Fibroblast of skin of back (primary cell): ENCODE measurements at regions not wholly inside any gene's neighbourhood (a gene's known extent, or its start where the extent isn't known, plus 50 kb on each side); places are given as distances from the start of the nearest gene placed in this dataset.
"Not testable (repeated sequence)": the region's sequence is repeated elsewhere in the genome, so short reads cannot be mapped to it uniquely, and the experiment has no call there.

Experiments used
- DNase-seq: peaks from one replicate; pipeline ENCODE4 v3.0.0-alpha.2; 2013

DNA sequence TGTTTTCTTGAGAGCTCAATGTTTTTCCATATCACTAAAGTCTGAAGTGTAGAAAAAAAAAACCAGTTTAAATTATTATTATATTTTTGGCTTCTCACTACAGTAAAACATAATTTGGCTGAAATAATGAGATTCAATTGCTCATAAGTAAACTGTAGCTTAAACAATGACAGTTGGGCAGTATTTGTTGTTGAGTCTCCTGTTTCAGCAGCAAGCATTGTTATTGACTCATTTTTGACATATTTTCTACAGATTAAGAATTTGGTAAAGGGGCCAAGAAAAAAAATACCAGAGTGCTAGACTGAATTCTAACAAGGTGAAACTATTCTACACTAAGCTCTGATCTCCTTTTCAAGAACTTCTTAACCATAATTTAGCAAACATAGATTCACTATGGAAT lies 2070.4 kb upstream of the CELF4 start:
- DNase-seq, result no peak

DNA sequence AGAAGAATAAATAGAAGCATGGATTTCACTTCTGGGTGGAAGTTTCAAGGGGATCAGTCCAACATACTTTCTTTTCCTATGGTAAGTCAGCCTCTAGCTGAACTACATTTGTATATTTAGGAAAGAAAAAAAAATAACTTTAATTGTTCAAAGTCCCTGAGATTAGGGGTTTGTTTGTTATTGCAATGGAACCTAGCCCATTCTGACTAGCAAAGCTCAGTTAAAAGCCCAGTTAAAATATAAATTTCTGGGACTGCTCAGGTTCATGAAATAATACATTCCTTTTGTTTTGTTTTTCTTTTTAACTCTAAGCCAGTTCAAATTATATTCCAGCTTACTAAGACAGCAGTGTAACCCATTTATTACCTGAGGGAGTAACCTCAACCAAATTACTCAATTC lies 2069.6 kb upstream of the CELF4 start:
- DNase-seq, result no peak

DNA sequence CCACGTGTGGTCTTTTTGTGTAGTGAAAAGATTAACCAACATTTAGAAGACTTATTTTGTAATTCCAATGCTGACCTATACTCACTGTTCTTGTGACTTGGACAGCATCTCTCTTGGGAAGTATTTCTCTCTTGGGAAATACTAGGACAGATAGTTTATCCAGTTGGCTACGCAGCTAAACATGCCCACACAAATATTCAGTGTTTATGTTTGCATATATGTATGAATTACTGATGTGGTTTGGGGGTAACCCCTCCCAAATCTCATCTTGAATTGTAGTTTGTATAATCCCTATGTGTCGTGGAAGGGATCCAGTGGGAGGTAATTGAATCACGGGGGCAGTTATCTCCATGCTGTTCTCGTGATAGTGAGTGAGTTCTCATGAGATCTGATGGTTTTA lies 2062.3 kb upstream of the CELF4 start:
- DNase-seq, result no peak

DNA sequence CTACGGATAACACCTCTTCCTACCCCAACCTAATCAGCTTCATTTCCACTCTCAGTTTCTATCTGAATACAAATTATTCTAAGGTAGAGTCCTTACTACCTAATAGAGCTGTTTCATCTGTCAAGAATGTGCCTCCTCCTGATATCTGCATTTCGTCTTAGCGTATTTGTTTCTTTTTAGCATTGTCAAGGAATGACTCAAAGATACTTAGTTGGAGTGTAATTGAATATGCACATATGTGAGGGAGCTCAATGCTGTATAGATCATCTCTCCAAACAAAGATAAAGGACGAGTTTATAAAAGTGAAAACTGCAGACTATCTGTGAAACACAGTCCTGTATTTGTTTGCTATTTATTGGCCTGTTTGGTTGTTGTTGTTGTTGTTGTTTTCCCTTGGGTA lies 2059.4 kb upstream of the CELF4 start:
- DNase-seq, result peak; percentile 60

DNA sequence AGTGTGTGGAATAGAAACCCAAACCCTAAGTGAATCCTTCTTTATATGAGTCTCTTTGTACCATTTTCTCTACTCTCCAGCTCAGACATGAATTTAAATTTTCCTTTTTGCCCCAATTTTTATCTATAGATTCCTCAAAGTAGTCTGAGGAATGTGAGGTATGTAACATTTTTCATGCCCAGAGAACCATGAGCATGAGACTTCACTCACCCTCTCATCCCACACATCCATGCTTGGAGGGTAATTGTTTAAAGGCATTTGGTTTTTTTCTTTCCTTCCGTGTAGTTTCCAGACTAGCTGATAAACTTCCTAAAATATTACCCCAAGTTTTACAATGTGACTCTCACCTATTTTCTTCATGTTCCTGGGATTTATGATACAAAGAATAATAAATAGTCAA lies 2056.8 kb upstream of the CELF4 start:
- DNase-seq, result peak; percentile 26

DNA sequence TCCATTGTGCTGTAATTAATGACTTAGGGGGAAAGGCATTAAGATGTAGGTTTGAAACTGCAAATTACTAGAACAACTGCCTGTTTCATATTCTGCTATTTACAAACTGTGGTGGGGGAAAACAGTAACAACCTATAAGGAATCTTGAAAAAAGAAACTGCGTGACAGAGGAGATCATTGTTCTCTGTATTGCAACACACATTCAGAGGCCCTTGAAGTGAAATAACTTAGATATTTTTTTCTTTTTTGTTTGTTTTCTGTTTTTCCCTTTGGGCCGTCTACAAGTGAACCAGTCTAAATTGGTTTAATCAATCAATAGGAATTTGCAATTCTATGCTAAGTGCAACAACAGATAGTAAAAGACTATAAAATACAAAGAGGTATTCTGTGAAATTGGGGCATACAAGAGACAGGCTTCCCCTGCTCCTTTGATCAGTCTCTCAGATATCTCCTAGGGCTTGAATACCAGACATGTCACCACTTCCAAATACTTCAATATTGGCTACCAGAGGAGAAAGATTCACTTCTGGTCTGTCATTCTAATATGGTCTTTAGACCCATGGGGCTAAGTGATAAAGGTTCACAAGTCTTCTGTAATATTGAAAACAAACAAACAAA lies 2055.1 kb upstream of the CELF4 start:
- no peak for DNase-seq

DNA sequence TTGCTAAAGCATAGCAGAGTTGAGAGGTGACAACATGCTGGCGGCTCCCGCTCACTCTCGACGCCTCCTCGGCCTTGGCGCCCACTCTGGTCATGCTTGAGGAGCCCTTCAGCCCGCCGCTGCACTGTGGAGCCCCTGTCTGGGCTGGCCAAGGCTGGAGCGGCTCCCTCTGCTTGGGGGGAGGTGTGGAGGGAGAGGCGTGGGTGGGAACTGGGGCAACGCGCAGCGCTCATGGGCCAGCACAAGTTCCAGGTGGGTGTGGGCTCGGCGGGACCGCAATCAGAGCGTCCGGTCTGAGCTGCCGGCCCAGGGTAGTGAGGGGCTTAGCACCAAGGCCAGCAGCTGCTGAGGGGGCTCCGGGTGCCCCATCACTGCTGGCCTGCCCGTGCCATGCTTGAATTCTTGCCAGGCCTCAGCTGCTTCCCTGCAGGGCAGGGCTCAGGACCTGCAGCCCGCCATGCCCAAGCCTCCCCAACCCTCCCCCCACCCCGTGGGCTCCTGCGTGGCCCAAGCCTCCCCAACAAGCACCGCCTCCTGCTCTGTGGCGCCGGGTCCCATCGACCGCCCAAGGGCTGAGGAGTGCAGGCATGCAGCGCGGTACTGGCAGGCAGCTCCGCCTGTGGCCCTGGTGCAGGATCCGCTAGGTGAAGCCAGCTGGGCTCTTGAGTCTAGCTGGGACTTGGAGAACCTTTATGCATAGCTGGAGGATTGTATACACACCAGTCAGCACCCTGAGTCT lies 2052.8 kb upstream of the CELF4 start:
- no peak for DNase-seq

DNA sequence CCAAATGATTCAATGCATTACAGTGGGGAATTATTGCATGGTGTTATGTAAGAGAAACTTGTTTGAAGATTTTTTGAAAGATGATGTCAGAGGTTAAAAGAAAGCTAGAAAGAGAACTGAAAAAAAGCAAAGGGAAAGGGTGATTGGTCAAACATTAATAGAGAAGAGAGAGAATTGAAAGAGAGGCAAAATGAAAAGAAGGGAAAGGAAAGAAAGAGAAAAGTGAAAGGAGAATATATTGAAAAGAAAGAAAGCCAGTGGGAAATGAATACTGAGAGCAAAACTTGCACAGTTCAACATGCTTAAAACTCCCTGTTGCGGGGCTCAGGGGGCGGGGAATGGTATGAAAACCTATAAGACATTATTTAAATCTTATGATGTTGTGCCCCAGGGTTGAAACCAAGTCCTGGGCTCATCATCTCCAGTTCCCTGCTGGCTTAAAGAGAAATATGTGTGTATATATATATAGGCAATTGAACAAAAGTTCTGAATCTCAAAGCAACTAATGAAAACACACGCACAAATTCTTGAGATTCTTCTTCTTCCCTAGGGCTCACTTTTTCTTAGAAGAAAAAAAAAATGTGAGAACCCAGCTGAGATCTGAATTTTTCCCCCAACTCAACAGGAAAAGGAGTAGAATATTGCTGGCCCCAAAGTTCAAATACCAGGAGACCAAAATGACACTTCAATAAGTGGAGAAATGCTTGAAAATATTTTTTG lies 2045.9 kb upstream of the CELF4 start:
- peak; percentile 64 for DNase-seq

DNA sequence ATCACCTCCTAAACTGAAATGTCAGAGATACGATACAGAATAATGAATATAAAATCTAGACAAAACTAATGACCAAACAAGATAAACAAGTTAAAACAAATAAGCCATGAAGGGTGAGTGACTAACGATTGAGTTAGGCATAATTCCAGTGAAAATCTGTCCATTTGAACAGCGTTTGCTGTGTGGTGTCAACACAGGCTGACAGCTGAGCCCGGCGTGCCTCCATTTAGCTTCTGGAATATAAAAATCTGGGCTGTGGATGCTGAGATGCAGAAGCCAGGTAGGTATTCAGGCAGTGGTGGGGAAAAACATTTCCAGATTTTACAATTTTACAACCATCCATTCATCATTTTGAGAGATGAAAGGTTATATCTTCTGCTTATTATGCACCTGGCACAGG lies 2041.4 kb upstream of the CELF4 start:
- no peak for DNase-seq

DNA sequence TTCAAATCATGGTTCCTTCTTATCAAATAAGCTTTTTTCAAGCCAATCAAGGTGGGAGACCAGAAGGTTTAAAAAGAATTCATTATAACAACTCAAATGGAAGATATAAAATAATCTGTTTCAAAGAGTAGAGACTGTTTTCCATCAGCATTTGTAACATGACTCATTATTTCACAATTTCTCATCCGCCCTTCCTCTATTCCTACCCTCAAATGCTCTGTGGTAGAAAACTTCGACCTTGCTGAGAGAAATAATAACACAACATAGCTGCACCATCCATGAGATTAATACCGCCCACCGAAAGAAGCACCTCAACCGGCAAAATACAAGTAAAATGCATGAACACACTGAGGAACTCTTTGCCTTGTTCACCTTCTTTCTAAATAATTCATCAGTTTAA lies 2039.2 kb upstream of the CELF4 start:
- peak; percentile 27 for DNase-seq

DNA sequence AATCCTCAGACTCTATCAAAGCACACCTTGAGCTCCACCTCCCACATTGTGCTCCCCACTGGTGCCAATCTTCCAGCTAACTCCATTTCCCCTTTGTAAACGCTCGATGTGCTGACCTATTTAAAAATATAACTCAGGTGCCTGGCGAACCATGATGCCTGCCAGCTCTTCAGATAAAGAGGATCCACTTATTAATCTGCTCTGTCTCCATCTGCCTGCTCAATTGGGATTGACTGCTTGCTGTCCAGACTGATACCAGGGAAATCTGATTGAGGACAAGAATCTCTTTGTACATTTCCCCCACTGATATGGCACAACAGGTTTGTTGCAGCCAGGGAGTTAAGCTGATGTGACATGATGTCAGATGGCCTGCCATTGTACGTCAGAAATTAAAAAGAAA lies 2036.5 kb upstream of the CELF4 start:
- DNase-seq, result no peak

DNA sequence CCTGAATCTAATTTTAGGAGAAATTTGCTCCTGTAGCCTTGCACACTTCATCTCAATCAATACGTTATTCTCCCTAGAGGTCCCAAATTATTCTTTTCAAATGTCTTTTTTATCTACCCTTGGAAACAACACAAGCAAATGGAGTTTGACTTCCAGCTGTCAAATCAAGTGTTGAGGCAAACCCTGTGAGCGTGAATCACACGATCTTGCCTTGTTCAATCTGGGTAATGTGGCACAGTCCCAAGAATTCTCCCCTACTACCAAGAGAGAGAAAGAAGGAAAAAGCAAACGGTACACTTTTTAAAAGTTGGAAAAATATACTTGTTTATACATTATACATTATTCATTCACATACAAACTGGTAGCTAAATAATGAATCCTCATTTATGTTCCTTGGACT lies 2035.3 kb upstream of the CELF4 start:
- DNase-seq, result peak; percentile 16

DNA sequence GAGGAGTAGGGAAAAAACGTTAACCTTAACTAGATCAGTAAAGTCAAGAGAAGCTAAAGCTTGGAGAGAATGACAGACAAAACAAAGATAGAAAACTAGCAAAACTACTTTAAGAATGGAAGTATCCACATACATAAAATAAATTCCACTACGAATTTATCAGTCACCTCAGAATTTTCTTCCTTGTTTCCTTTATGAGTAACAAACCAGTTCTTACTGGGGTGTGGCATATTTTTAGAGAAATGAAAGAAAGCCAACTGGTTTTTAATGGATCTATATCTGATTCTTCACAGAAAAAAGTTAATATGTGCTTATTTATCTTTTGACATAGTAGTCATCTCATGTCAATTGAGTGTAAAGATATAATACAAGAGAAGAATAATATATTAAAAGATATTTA lies 2033.7 kb upstream of the CELF4 start:
- no peak for DNase-seq

DNA sequence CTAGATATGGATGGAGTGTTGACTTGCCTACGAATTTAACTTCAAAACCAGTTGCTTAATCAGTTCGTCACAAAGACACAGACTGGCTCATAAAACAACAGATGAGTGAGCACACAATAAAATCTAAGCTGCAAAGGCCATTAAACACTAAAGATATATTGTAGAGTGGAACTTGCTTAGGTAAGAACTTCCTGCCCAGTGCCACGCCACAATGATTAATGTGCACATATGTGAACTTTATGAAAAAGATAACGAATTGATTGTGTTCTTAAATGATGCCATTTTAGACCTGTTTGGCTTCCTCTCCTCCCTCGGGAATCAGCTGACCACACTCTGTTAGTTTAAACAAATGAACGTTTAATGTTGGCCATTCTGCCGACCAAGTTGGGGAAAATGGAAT lies 2031.3 kb upstream of the CELF4 start:
- no peak for DNase-seq

DNA sequence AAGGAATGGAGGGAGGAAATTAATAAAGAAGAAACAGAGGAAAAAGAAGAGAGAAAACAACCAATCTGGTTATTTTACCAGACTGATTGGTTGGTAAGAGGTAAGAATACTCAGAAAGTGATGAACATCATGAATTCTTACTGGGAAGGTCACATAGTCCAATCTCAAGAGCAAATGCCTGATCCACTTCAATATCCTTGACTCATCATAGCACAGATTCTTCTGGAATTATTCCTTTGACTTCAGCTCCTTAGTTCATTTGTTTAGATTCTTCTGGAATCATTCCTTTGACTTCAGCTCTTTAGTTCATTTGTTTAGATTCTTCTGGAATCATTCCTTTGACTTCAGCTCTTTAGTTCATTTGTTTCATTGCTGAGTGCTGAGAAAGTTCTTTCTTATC lies 2030.6 kb upstream of the CELF4 start:
- peak; percentile 59 for DNase-seq

DNA sequence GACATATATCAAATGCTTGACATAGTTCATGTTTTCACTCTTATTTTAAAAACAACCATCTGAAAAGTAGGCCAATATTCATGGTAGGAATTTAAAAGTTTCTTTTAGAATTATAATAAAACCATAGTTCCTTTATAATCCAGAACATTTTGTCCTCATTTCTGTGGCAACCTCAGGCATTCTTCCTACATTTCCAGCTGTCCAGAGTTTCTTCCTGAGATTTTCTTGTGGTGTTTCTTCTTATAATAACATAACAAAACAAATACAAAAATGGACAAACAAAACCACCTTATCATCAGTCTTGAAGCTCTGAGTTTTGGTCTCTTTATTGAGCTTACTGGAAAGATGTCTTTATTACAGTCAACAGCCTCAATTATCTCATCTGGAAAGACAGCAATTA lies 2028.6 kb upstream of the CELF4 start:
- no peak for DNase-seq

DNA sequence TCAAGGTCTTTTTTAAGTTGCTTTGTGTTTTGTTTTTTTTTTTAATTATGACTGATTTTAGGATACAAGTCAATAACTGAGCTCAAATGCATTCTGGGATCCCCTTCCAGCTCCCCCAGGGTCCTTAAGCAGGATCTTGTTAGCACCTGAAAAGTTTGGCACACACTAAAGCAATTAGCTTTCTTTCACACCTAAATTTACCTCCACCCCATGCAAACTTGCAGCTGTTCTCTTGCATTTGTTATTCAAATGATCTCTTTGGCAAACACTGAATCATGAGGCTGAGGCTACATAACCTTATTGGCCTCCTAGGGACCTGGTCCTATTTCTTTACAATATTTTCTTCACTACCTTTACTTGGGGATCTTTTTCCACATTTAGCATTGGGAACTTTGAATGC lies 2026.1 kb upstream of the CELF4 start:
- no peak for DNase-seq

DNA sequence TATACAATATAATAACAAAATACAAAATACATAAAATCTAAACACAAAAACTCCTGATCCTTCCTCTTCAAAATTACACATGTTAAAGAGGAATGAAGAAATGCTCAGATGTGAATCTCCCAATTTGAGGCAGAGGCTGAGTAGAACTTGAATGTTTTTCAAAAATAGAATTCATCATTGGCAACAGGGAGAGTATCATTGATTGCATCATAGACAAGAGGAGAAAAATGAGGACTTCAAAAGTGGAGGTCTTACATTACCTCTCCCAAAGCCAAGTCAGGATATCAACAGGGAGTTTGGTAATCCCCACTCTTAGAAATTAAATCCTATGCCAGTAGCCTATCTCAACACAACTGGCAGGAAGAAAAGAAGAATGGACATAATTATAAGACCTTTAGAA lies 2023.9 kb upstream of the CELF4 start:
- no peak for DNase-seq

DNA sequence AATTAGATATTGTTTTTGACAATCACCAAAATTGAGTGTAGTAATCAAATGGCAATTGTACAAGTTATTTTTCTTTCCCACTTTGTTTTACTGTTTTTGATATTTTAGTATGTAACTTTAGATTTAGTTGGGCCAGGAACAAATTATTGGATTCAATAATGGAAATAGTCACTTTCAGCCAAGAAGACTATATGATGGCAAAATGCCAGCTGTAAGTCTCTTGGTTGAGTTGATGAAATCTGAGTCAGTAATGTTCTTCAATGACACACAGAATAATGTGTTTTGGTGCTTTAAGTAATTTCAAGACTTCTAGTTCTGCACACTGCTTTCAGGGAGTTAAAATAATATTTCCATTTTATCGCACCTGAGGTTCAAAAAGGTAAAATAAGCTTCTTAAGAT lies 2022.0 kb upstream of the CELF4 start:
- no peak for DNase-seq

DNA sequence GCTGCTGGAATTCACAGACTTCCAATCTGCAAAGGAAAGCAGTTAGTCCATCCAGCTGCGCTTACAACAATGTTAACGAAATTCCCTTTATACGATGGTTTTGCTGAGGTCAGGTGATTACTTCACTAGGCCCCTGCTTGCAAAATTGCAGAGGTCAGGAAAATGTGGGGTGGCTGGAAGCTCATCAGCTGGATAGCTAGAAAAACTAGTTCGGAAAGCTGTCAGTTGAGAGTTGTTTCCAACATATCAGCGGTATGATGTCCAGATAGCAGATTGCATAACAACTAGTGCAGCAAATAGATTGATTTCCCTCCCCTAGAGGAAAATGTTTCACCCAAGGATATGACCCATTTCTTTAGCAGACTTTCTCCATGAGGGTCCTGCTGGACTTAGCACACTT lies 2021.1 kb upstream of the CELF4 start:
- no peak for DNase-seq

DNA sequence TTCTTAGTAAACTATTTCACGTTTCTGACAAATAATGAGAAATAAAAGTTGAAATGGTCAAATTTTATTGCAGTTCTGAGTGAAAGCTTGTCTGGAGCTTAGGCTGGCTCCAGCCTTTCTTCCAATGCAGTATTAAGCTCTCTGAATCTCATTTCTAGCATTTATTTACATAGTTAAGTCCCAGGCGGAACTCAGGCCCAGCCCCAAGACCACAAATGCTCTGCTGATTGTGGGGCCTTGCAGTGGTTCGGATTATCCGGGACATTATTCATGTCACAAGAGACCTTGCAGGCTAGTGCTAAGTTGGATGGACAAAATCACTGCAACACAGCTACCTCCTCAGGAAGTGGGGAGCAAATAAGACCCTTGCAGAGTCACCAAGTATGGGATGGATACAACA lies 2009.3 kb upstream of the CELF4 start:
- DNase-seq, result no peak

DNA sequence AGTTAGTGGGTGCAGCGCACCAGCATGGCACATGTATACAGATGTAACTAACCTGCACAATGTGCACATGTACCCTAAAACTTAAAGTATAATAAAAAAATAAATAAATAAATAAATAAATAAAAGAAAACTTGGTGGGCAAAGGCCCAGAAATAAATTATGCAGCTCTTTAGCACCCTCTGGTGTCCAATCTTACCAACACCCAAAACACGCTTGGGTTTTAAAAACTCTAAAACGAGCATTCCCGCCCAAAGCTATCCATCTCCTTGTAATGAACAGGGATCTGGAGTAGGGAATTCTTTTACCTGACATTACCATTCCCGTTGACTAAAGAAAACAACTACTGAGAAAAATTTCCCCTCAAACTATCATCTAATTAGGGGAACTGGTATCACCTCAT lies 2005.9 kb upstream of the CELF4 start:
- peak; percentile 18 for DNase-seq

DNA sequence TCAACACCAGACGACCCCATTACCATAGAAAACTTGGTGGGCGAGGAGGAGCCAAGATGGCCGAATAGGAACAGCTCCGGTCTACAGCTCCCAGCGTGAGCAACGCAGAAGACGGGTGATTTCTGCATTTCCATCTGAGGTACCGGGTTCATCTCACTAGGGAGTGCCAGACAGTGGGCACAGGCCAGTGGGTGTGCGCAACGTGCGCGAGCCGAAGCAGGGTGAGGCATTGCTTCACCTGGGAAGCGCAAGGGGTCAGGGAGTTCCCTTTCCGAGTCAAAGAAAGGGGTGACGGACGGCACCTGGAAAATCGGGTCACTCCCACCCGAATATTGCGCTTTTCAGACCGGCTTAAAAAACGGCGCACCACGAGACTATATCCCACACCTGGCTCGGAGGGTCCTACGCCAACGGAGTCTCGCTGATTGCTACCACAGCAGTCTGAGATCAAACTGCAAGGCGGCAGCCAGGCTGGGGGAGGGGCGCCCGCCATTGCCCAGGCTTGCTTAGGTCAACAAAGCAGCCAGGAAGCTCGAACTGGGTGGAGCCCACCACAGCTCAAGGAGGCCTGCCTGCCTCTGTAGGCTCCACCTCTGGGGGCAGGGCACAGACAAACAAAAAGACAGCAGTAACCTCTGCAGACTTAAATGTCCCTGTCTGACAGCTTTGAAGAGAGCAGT lies 2000.1 kb upstream of the CELF4 start:
- not testable (repeated sequence) for DNase-seq

DNA sequence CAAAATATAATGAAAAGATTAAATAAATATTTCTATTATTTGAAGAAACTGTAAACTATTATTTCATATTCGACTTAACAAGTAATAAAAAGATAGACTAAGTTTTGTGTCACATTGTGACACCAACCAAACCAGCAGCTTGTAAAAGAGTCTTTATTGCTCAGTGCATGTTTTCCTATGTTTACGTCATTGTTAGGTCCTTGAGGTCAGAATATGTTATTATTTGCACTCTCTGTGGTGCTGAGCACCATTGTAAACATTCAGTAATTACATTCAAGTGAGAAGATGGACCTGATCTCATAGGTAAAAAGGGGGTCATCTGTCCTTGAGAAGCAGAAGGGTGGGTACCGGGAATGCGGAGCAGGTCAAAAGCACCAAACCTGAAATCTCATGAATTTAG lies 1999.1 kb upstream of the CELF4 start:
- no peak for DNase-seq
